ENCODE measurements at regions not wholly inside any gene's neighbourhood (a gene's known extent, or its start where the extent isn't known, plus 50 kb on each side); places are given as distances from the start of the nearest gene placed in this dataset.

GRCh38 chr1:60145771-60146170, 72.2 kb upstream of the C1orf87 start:
- TF ChIP-seq CTCF (IDR thresholded peaks at IDR 0.05), result no peak
- no peak for TF ChIP-seq ZFX (IDR thresholded peaks at IDR 0.05; ENCODE audit: borderline replicate concordance)
